H9 (cell line): ENCODE measurements at regions not wholly inside any gene's neighbourhood (a gene's known extent, or its start where the extent isn't known, plus 50 kb on each side); places are given as distances from the start of the nearest gene placed in this dataset.

Experiments
- DNase-seq: peaks from one replicate; pipeline ENCODE4 v3.0.0-alpha.2; 2017
- H2AFZ ChIP-seq: one replicate; pipeline ENCODE4 v1.6.1; 2013; ENCODE audit warnings: mild to moderate bottlenecking, low read length, control low read depth, moderate library complexity
- H2AK5ac ChIP-seq: 2 replicates; pipeline ENCODE4 v1.6.1; 2013; ENCODE audit warnings: low read length, control low read depth, mixed read lengths; ENCODE audit not compliant: insufficient read length
- H2BK120ac ChIP-seq: one replicate; pipeline ENCODE4 v1.6.1; 2013; ENCODE audit warnings: low read depth, mild to moderate bottlenecking, low read length, control low read depth, inconsistent platforms; ENCODE audit not compliant: poor library complexity, severe bottlenecking
- H2BK12ac ChIP-seq: 2 replicates; pipeline ENCODE4 v1.6.1; 2013; ENCODE audit warnings: low read length, control low read depth, mixed read lengths, low read depth; ENCODE audit not compliant: insufficient read length
- H2BK15ac ChIP-seq: 2 replicates; pipeline ENCODE4 v1.6.1; 2013; ENCODE audit warnings: low read depth, low read length, control low read depth
- H2BK20ac ChIP-seq: one replicate; pipeline ENCODE4 v1.6.1; 2013; ENCODE audit warnings: low read depth, mild to moderate bottlenecking, low read length, control low read depth, inconsistent platforms; ENCODE audit not compliant: poor library complexity, severe bottlenecking
- H2BK5ac ChIP-seq: 2 replicates; pipeline ENCODE4 v1.6.1; 2013; ENCODE audit warnings: low read length, control low read depth, mixed read lengths; ENCODE audit not compliant: insufficient read length
- H3K14ac ChIP-seq: 2 replicates; pipeline ENCODE4 v1.6.1; 2013; ENCODE audit warnings: low read length, control low read depth; ENCODE audit not compliant: insufficient read depth
- H3K18ac ChIP-seq: 2 replicates; pipeline ENCODE4 v1.6.1; 2013; ENCODE audit warnings: low read depth, mild to moderate bottlenecking, mixed read lengths, low read length, control low read depth; ENCODE audit not compliant: insufficient read length
- H3K23ac ChIP-seq: 2 replicates; pipeline ENCODE4 v1.6.1; 2013; ENCODE audit warnings: low read length, control low read depth, mixed read lengths, low read depth; ENCODE audit not compliant: insufficient read length
- H3K23me2 ChIP-seq: 2 replicates; pipeline ENCODE4 v1.6.1; 2013; ENCODE audit warnings: low read depth, mild to moderate bottlenecking, mixed read lengths, low read length, control low read depth; ENCODE audit not compliant: insufficient read length, poor library complexity, severe bottlenecking
- H3K27ac ChIP-seq: 2 replicates; pipeline ENCODE4 v1.5.1; 2013; ENCODE audit warnings: low read length, control low read depth, mixed read lengths, low read depth; ENCODE audit not compliant: insufficient read length
- H3K27me3 ChIP-seq: 2 replicates; pipeline ENCODE4 v1.6.1; 2013; ENCODE audit warnings: low read length, control low read depth, inconsistent platforms; ENCODE audit not compliant: insufficient read depth
- H3K4ac ChIP-seq: 2 replicates; pipeline ENCODE4 v1.6.1; 2013; ENCODE audit warnings: low read depth, mild to moderate bottlenecking, control low read depth, inconsistent platforms, low read length, moderate library complexity
- H3K4me1 ChIP-seq: 2 replicates; pipeline ENCODE4 v1.6.1; 2013; ENCODE audit warnings: low read length, control low read depth, inconsistent platforms; ENCODE audit not compliant: insufficient read depth
- H3K4me2 ChIP-seq: 2 replicates; pipeline ENCODE4 v1.6.1; 2013; ENCODE audit warnings: low read length, control low read depth, mixed read lengths; ENCODE audit not compliant: insufficient read length, insufficient read depth
- H3K56ac ChIP-seq: 2 replicates; pipeline ENCODE4 v1.6.1; 2013; ENCODE audit warnings: low read depth, mild to moderate bottlenecking, mixed read lengths, low read length, control low read depth; ENCODE audit not compliant: insufficient read length
- H3K79me1 ChIP-seq: 2 replicates; pipeline ENCODE4 v1.6.1; 2013; ENCODE audit warnings: low read depth, mild to moderate bottlenecking, moderate library complexity, low read length, control low read depth, inconsistent platforms; ENCODE audit not compliant: insufficient read depth, poor library complexity, severe bottlenecking
- H3K79me2 ChIP-seq: 2 replicates; pipeline ENCODE4 v1.6.1; 2013; ENCODE audit warnings: low read length, control low read depth, inconsistent platforms; ENCODE audit not compliant: insufficient read depth
- H3K9ac ChIP-seq: 2 replicates; pipeline ENCODE4 v1.6.1; 2013; ENCODE audit warnings: low read length, control low read depth, mixed read lengths; ENCODE audit not compliant: insufficient read length; ENCODE audit errors: extremely low read depth
- H3K9me3 ChIP-seq: one replicate; pipeline ENCODE4 v1.6.1; 2013; ENCODE audit warnings: low read depth, low read length, inconsistent platforms; ENCODE audit not compliant: control insufficient read depth
- H3T11ph ChIP-seq: one replicate; pipeline ENCODE4 v1.6.1; 2013; ENCODE audit warnings: mild to moderate bottlenecking, low read length, control low read depth, inconsistent platforms
- H4K20me1 ChIP-seq: one replicate; pipeline ENCODE4 v1.6.1; 2013; ENCODE audit not compliant: control insufficient read depth, insufficient read length, insufficient read depth
- H4K5ac ChIP-seq: 2 replicates; pipeline ENCODE4 v1.6.1; 2013; ENCODE audit warnings: low read depth, mild to moderate bottlenecking, mixed read lengths, low read length, control low read depth; ENCODE audit not compliant: insufficient read length
- H4K8ac ChIP-seq: replicated peaks from 2 replicates; pipeline ENCODE4 v1.6.1; 2013; ENCODE audit warnings: low read length, control low read depth, mixed read lengths, low read depth; ENCODE audit not compliant: insufficient read length
- H4K91ac ChIP-seq: 2 replicates; pipeline ENCODE4 v1.6.1; 2013; ENCODE audit warnings: low read depth, mild to moderate bottlenecking, moderate library complexity, mixed read lengths, low read length, control low read depth; ENCODE audit not compliant: insufficient read length
- H3K27ac Mint-ChIP-seq, 3 experiments: 2 replicates in 2 of 3; 3 replicates in 1 of 3; pipeline ENCODE4 v1.8.0; 2020 to 2021; ENCODE audit warnings: mixed read lengths in 3 of 3, mild to moderate bottlenecking in 1 of 3, moderate library complexity in 1 of 3
- H3K27me3 Mint-ChIP-seq: 2 replicates; pipeline ENCODE4 v1.8.0; 2021; ENCODE audit warnings: low read depth, mild to moderate bottlenecking, moderate library complexity, mixed read lengths
- H3K36me3 Mint-ChIP-seq, 3 experiments: 2 replicates in 2 of 3; 3 replicates in 1 of 3; pipeline ENCODE4 v1.8.0; 2020 to 2021; ENCODE audit warnings: low read depth in 3 of 3, mixed read lengths in 3 of 3; ENCODE audit not compliant: insufficient read depth in 1 of 3
- H3K4me1 Mint-ChIP-seq, 2 experiments: 2 replicates each; pipeline ENCODE4 v1.8.0; 2020; ENCODE audit warnings: mixed read lengths in 2 of 2
- H3K4me3 Mint-ChIP-seq, 2 experiments: 2 replicates in 1 of 2; 3 replicates in 1 of 2; pipeline ENCODE4 v1.8.0; 2020 to 2021; ENCODE audit warnings: mild to moderate bottlenecking in 2 of 2, mixed read lengths in 2 of 2, moderate library complexity in 1 of 2
- H3K9me3 Mint-ChIP-seq, 2 experiments: 2 replicates in 1 of 2; 3 replicates in 1 of 2; pipeline ENCODE4 v1.8.0; 2020; ENCODE audit warnings: mild to moderate bottlenecking in 2 of 2, mixed read lengths in 2 of 2, moderate library complexity in 1 of 2
- WGBS: extraction: QIAGEN DNeasy Blood & Tissue Kit; methylation state at CpG from one replicate; pipeline ENCODE4 v1.1.7; 2013; ENCODE audit warnings: missing lambda C conversion rate, low lambda C conversion rate, mixed read lengths; ENCODE audit not compliant: insufficient read length; ENCODE audit errors: extremely low coverage; 5-methylcytosine and 5-hydroxymethylcytosine counted together
- TF ChIP-seq, protein P1 (sequence below): fragments of 200-600 bp; sonication (generic); conservative IDR thresholded peaks from 3 replicates; pipeline ENCODE4 v1.8.0; 2021; ENCODE audit warnings: antibody characterized with exemption, mild to moderate bottlenecking

DNA sequence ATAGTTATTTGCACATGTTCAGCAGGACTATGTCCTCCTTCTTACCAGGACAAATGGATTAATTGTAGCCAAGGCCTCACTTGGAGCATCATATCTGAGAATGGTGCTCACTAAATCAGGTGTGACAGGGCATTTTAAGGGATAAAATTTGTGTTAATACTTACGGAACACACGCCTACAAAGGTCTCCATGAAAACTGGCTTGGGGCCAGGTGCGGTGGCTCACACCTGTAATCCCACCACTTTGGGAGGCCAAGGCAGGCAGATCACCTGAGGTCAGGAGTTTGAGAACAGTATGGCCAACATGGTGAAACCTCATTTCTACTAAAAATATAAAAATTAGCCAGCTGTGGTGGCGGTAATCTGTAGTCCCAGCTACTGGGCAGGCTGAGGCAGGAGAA, 75.1 kb upstream of the CAPZB start:
- no peak overlapping the region for H2AK5ac ChIP-seq
- H3K27me3 ChIP-seq, result no peaks in the 10 kb centered on the region
- no peaks in the 10 kb centered on the region for H3K23me2 ChIP-seq
- WGBS, result no CpG with 5 or more reads among the region's 4 CpGs
- H3K79me2 ChIP-seq, result no peaks in the 10 kb centered on the region
- H3K9ac ChIP-seq, result no peak overlapping the region
- no peak overlapping the region for H3K4me2 ChIP-seq
- no peak overlapping the region for H2BK20ac ChIP-seq
- H2AFZ ChIP-seq, result no peak overlapping the region
- H3K56ac ChIP-seq, result no peak overlapping the region
- H4K20me1 ChIP-seq, result no peaks in the 10 kb centered on the region
- no peak overlapping the region for H3K4ac ChIP-seq
- no peak overlapping the region for H3K18ac ChIP-seq
- no peak overlapping the region for H2BK5ac ChIP-seq
- no peak for DNase-seq
- H2BK120ac ChIP-seq, result no peak overlapping the region
- no peak overlapping the region for H2BK15ac ChIP-seq
- no peak overlapping the region for H2BK12ac ChIP-seq
- no peaks in the 10 kb centered on the region for H3K4me1 ChIP-seq
- Mint-ChIP-seq H3K4me1 (no peaks in the 10 kb centered on the region), H3K36me3 (no peaks in the 10 kb centered on the region), H3K9me3 (no peaks in the 10 kb centered on the region), H3K27ac (no peak overlapping the region), H3K27me3 (peaks cover 8% of the 10 kb centered on the region), H3K4me3 (no peak overlapping the region)
- H4K5ac ChIP-seq, result no peak overlapping the region
- no peak overlapping the region for H4K91ac ChIP-seq
- H3K14ac ChIP-seq, result no peak overlapping the region
- H3K9me3 ChIP-seq, result no peaks in the 10 kb centered on the region
- H3K27ac ChIP-seq, result no peak overlapping the region
- no peak overlapping the region for H4K8ac ChIP-seq
- H3T11ph ChIP-seq, result no peak overlapping the region
- H3K79me1 ChIP-seq, result no peaks in the 10 kb centered on the region
- H3K23ac ChIP-seq, result no peak overlapping the region
- TF ChIP-seq, protein P1, sequence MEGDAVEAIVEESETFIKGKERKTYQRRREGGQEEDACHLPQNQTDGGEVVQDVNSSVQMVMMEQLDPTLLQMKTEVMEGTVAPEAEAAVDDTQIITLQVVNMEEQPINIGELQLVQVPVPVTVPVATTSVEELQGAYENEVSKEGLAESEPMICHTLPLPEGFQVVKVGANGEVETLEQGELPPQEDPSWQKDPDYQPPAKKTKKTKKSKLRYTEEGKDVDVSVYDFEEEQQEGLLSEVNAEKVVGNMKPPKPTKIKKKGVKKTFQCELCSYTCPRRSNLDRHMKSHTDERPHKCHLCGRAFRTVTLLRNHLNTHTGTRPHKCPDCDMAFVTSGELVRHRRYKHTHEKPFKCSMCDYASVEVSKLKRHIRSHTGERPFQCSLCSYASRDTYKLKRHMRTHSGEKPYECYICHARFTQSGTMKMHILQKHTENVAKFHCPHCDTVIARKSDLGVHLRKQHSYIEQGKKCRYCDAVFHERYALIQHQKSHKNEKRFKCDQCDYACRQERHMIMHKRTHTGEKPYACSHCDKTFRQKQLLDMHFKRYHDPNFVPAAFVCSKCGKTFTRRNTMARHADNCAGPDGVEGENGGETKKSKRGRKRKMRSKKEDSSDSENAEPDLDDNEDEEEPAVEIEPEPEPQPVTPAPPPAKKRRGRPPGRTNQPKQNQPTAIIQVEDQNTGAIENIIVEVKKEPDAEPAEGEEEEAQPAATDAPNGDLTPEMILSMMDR, result no peak
